WTC11 (cell line): ENCODE measurements at regions not wholly inside any gene's neighbourhood (a gene's known extent, or its start where the extent isn't known, plus 50 kb on each side); places are given as distances from the start of the nearest gene placed in this dataset.

Source experiments
- ATAC-seq: fragments of 200-7000 bp; cut with Tn5 transposase; 2 replicates; pipeline ENCODE4 v1.10.0; 2021; ENCODE audit warnings: mild to moderate bottlenecking, moderate library complexity
- CTCF ChIA-PET: fragments of 300-600 bp; sonication (Branson Sonifier 250); formaldehyde crosslinking; loops from one replicate; lab custom pipeline; 2021; ENCODE audit warnings: antibody characterized with exemption; lab: Charles Lee
- POLR2A ChIA-PET: fragments of 350-600 bp; sonication (Branson Sonifier 250); formaldehyde crosslinking; loops from one replicate; lab custom pipeline; 2021; ENCODE audit warnings: antibody characterized with exemption; lab: Charles Lee
- DNase-seq: peaks from one replicate; pipeline ENCODE4 v3.0.0; 2021; ENCODE audit warnings: low spot score
- H3K27ac Mint-ChIP-seq: 2 replicates; pipeline ENCODE4 v1.8.0; 2021; ENCODE audit warnings: mixed read lengths
- H3K27me3 Mint-ChIP-seq: 2 replicates; pipeline ENCODE4 v1.8.0; 2021; ENCODE audit warnings: low read depth, mild to moderate bottlenecking, moderate library complexity, mixed read lengths
- H3K36me3 Mint-ChIP-seq: 2 replicates; pipeline ENCODE4 v1.8.0; 2021; ENCODE audit warnings: mixed read lengths
- H3K4me1 Mint-ChIP-seq: 2 replicates; pipeline ENCODE4 v1.8.0; 2022; ENCODE audit warnings: mixed read lengths
- H3K4me3 Mint-ChIP-seq: 2 replicates; pipeline ENCODE4 v1.8.0; 2021; ENCODE audit warnings: mild to moderate bottlenecking, moderate library complexity, mixed read lengths
- H3K9me3 Mint-ChIP-seq: 2 replicates; pipeline ENCODE4 v1.8.0; 2021; ENCODE audit warnings: mixed read lengths
- AFF4 ChIP-seq: sonication (generic); formaldehyde crosslinking; IDR thresholded peaks from 2 replicates; pipeline ENCODE4 v1.8.1; 2023; ENCODE audit warnings: mild to moderate bottlenecking, missing genetic modification reagents, borderline replicate concordance
- CREM ChIP-seq: sonication (generic); formaldehyde crosslinking; IDR thresholded peaks from 2 replicates; pipeline ENCODE4 v1.8.1; 2022; ENCODE audit warnings: mild to moderate bottlenecking, missing genetic modification reagents, moderate library complexity
- E2F4 ChIP-seq: sonication (generic); formaldehyde crosslinking; IDR thresholded peaks from 2 replicates; pipeline ENCODE4 v1.8.1; 2022; ENCODE audit warnings: low read depth, mild to moderate bottlenecking, moderate library complexity, missing genetic modification reagents, borderline replicate concordance
- ELF4 ChIP-seq: sonication (generic); formaldehyde crosslinking; IDR thresholded peaks from 2 replicates; pipeline ENCODE4 v1.8.1; 2022; ENCODE audit warnings: low read depth, mild to moderate bottlenecking, moderate library complexity, missing genetic modification reagents
- HMGXB4 ChIP-seq: sonication (generic); formaldehyde crosslinking; IDR thresholded peaks from 2 replicates; pipeline ENCODE4 v1.8.1; 2023; ENCODE audit warnings: mild to moderate bottlenecking, moderate library complexity, missing genetic modification reagents
- NFE2L1 ChIP-seq: sonication (generic); formaldehyde crosslinking; IDR thresholded peaks from 2 replicates; pipeline ENCODE4 v1.8.1; 2023; ENCODE audit warnings: missing genetic modification reagents
- PRDM15 ChIP-seq: sonication (generic); formaldehyde crosslinking; IDR thresholded peaks from 2 replicates; pipeline ENCODE4 v1.8.0; 2022; ENCODE audit warnings: missing genetic modification reagents
- PREB ChIP-seq: sonication (generic); formaldehyde crosslinking; IDR thresholded peaks from 2 replicates; pipeline ENCODE4 v1.8.1; 2022; ENCODE audit warnings: mild to moderate bottlenecking, missing genetic modification reagents, moderate library complexity, borderline replicate concordance
- SP1 ChIP-seq: sonication (generic); formaldehyde crosslinking; conservative IDR thresholded peaks from 2 replicates; pipeline ENCODE4 v1.8.1; 2022; ENCODE audit warnings: missing genetic modification reagents
- TEAD1 ChIP-seq: sonication (generic); formaldehyde crosslinking; IDR thresholded peaks from 2 replicates; pipeline ENCODE4 v1.8.0; 2022; ENCODE audit warnings: mild to moderate bottlenecking, missing genetic modification reagents
- USF1 ChIP-seq: sonication (generic); formaldehyde crosslinking; IDR thresholded peaks from 2 replicates; pipeline ENCODE4 v1.8.0; 2022; ENCODE audit warnings: mild to moderate bottlenecking, missing genetic modification reagents
- ZNF263 ChIP-seq: sonication (generic); formaldehyde crosslinking; IDR thresholded peaks from 2 replicates; pipeline ENCODE4 v1.8.1; 2022; ENCODE audit warnings: low read depth, mild to moderate bottlenecking, moderate library complexity, missing genetic modification reagents

GRCh38 chr3:76940181-76940770, 99.6 kb upstream of the ROBO2 start (continued):
- TF ChIP-seq PREB (CRISPR knock-in tag) (no peak), E2F4 (CRISPR knock-in tag) (no peak), SP1 (CRISPR knock-in tag) (no peak)

GRCh38 chr3:76941376-76941775, 98.5 kb upstream of the ROBO2 start:
- peaks cover 21% of the 10 kb centered on the region for H3K4me1 Mint-ChIP-seq
- ATAC-seq (no peak), DNase-seq (no peak)
- ChIA-PET CTCF (no interaction called here), POLR2A (no interaction called here)
- H3K4me3 Mint-ChIP-seq, result no peak overlapping the region
- TF ChIP-seq CREM, result no peak
- no peak for TF ChIP-seq ELF4
- TF ChIP-seq AFF4 (CRISPR knock-in tag), result no peak
- TF ChIP-seq HMGXB4, result no peak
- TF ChIP-seq NFE2L1 (CRISPR knock-in tag), result no peak
- TF ChIP-seq USF1, result no peak
- no peak for TF ChIP-seq SP1 (CRISPR knock-in tag)
- TF ChIP-seq TEAD1 (CRISPR knock-in tag), result no peak
- no peak for TF ChIP-seq PRDM15 (CRISPR knock-in tag)
- TF ChIP-seq ZNF263 (CRISPR knock-in tag), result no peak
- H3K9me3 Mint-ChIP-seq, result peaks cover 4% of the 10 kb centered on the region; the same call in 1 of the 2 replicates
- H3K36me3 Mint-ChIP-seq, result no peaks in the 10 kb centered on the region
- H3K27ac Mint-ChIP-seq, result peak overlapping the region; percentile 14; the same call in 1 of the 2 replicates
- no peaks in the 10 kb centered on the region for H3K27me3 Mint-ChIP-seq
